ENCODE measurements at regions not wholly inside any gene's neighbourhood (a gene's known extent, or its start where the extent isn't known, plus 50 kb on each side); places are given as distances from the start of the nearest gene placed in this dataset.

GRCh38 chr5:3854188-3854821 lies 258.7 kb downstream of the IRX1 start:
- TF ChIP-seq JUN (IDR thresholded peaks at IDR 0.05), result no peak
- TF ChIP-seq, protein P1, sequence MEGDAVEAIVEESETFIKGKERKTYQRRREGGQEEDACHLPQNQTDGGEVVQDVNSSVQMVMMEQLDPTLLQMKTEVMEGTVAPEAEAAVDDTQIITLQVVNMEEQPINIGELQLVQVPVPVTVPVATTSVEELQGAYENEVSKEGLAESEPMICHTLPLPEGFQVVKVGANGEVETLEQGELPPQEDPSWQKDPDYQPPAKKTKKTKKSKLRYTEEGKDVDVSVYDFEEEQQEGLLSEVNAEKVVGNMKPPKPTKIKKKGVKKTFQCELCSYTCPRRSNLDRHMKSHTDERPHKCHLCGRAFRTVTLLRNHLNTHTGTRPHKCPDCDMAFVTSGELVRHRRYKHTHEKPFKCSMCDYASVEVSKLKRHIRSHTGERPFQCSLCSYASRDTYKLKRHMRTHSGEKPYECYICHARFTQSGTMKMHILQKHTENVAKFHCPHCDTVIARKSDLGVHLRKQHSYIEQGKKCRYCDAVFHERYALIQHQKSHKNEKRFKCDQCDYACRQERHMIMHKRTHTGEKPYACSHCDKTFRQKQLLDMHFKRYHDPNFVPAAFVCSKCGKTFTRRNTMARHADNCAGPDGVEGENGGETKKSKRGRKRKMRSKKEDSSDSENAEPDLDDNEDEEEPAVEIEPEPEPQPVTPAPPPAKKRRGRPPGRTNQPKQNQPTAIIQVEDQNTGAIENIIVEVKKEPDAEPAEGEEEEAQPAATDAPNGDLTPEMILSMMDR (IDR thresholded peaks at IDR 0.05), result no peak
